22Rv1 (cell line): ENCODE measurements at regions not wholly inside any gene's neighbourhood (a gene's known extent, or its start where the extent isn't known, plus 50 kb on each side); places are given as distances from the start of the nearest gene placed in this dataset.

Experiments
- H3K27ac ChIP-seq: fragments of 450-650 bp; 2 replicates; pipeline ENCODE4 v1.5.1; 2017
- ZFX ChIP-seq: fragments of 450-650 bp; IDR thresholded peaks from 2 replicates; pipeline ENCODE4 v1.6.1; 2017; ENCODE audit warnings: antibody characterized with exemption, borderline replicate concordance
- TF ChIP-seq, protein P1 (sequence below): fragments of 450-650 bp; IDR thresholded peaks from 2 replicates; pipeline ENCODE4 v1.5.1; 2017; ENCODE audit warnings: mild to moderate bottlenecking

DNA sequence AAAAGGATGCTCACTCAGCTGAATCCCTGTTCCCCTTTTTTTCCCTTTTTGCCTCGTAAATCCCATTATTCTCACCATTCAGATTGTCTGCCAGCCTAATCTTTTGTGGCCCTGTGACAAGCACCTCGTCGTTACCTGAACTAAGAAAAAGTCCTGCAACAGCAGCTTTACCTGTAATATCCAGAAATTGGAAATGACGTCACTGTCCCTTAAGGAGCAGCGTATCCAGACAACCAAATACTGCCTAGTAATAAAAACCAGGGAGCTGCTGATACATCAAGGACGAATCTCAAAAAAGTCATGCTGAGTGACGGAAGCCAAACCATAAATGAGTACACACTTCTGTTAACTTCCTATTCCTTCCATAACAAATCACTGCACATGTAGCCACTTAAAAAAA lies 694.9 kb downstream of the GALR1 start:
- H3K27ac ChIP-seq = no peak overlapping the region
- TF ChIP-seq ZFX = no peak
- TF ChIP-seq, protein P1, sequence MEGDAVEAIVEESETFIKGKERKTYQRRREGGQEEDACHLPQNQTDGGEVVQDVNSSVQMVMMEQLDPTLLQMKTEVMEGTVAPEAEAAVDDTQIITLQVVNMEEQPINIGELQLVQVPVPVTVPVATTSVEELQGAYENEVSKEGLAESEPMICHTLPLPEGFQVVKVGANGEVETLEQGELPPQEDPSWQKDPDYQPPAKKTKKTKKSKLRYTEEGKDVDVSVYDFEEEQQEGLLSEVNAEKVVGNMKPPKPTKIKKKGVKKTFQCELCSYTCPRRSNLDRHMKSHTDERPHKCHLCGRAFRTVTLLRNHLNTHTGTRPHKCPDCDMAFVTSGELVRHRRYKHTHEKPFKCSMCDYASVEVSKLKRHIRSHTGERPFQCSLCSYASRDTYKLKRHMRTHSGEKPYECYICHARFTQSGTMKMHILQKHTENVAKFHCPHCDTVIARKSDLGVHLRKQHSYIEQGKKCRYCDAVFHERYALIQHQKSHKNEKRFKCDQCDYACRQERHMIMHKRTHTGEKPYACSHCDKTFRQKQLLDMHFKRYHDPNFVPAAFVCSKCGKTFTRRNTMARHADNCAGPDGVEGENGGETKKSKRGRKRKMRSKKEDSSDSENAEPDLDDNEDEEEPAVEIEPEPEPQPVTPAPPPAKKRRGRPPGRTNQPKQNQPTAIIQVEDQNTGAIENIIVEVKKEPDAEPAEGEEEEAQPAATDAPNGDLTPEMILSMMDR = no peak

DNA sequence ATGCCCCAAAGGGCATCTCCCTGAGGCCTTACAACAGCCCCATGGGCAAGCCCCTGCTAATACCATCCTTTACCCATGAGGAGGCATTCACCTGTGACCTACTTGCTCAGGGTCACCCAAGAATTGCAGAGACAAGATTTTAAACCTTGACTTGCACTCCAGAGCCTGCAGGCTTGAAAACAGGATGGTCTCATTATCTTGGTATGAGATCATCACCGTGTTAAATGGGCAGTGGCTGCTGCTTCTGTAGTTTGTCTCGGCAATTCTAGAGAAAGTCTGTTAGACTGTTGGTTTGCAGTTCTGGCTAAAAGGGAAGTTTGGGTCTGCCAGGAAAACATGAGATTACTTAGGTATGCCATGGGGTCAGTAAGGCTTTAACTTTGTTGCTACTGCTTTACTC lies 698.9 kb downstream of the GALR1 start:
- H3K27ac ChIP-seq = no peak overlapping the region
- TF ChIP-seq, protein P1 = no peak
- no peak for TF ChIP-seq ZFX

DNA sequence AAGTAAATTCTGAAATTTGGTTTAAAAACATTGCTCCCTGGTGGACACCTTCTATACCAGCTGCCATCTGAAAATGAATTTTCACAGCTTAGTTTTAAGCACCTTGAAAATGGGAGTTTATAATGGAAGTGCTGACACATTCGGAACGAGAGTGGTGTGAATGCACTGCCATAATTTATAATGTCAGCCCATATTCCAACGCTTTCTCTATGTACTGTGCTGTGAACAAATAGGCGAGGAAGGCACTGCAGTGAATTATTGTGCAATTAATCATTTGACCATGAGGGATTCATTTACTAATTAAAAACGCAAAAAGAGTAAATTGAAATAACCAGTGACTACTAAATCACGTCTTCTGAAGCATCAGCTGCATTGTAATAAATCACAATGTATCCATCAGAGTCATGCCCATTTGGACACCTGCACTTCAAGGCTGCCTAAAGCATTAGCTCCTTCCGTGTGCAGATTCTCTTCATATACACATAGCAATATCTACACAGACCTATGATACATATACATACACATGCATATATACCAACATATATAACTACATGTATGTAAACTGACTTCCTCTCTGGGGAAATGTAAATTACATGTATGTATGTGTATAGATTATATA lies 699.8 kb downstream of the GALR1 start:
- no peak for TF ChIP-seq ZFX
- TF ChIP-seq, protein P1 = no peak

DNA sequence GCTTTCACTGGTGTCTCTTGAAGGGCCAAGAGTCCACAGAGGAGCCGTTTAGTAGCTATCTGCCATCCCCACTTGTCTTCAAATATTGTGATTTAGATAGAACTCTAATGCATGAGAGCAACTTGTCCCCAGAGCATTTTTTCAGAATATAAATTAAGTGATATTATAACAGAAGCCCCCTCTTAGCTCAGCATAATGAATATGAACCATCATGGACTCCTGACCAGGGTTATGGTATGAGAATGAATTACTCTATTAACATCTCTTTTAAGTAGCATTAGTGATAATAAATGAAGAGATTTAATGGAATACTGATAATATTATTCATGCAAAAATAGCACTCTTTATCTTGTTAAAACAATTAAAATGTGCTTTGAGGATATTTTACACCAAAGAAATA lies 709.6 kb downstream of the GALR1 start:
- H3K27ac ChIP-seq = no peak overlapping the region
- no peak for TF ChIP-seq ZFX
- TF ChIP-seq, protein P1 = no peak

More for the DNA sequence above, 699.8 kb downstream of the GALR1 start:
- no peak overlapping the region for H3K27ac ChIP-seq

DNA sequence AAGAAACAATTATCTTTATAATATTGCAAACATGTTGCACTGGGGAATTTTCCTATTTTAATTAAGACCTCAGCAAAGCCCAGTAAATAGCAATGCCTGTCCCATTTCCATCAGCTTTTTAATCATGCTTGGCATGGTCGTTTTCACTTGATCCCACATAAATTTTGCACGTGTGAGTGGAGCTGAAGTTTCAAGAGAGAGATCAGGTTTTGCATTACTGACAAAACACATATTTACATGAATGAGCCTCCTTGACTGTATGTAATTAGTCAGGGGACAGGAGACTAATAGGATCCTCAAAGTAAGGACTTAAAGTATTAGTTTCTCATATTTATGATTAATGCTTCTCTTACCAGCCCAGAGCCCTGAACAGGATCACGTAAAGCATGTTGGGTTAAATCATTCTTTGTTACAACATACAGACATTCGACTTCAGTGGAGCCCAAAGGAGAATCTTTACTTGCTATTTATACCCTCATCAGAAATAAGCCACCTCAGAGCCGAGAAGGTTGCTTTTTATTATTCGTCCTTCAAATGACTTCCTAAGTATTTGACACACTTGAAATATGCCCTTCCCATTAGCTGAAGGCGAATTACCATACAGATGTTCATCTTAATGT lies 711.3 kb downstream of the GALR1 start:
- no peak for TF ChIP-seq ZFX
- TF ChIP-seq, protein P1 = no peak
- H3K27ac ChIP-seq = no peak overlapping the region

DNA sequence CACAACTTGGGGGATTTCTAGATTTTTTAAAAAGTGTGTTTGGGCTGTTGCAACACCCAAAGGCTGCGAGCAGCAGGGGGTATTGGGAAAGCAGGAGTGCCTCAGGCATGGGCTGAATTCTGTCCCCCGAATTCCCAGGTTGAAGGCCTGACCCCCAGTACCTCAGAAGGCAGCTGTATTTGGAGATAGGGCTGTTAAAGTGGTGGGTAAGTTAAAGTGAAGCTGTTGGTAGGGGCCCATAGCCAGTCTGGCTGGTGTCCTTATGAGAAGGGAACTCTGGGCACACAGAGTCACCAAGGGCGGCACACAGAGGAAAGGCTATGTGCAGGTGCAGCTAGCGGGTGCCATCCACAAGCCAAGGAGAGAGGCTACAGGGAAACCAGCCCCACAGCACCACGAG lies 717.4 kb downstream of the GALR1 start:
- no peak overlapping the region for H3K27ac ChIP-seq
- TF ChIP-seq, protein P1 = no peak
- no peak for TF ChIP-seq ZFX

DNA sequence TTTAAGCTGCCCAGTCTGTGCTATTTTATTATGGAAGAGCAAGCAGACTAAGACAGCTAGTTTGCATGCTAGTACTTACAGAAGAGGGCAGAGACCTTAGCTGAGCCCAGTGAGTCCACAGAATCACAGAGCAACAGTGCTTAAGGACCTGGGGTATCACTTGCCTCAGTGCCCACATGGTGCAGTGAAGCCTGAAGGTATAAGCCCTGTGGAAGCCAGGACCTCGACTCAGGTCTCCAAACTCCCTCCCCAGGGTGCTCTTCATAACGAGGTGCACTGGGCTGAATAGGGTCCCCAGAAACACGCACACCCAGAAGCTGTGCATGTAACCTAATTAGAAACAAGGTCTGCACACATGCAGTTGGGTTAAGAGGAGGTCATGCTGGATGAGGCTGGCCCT lies 718.1 kb downstream of the GALR1 start:
- TF ChIP-seq, protein P1 = no peak
- TF ChIP-seq ZFX = no peak
- H3K27ac ChIP-seq = no peak overlapping the region
